HepG2 (cell line): ENCODE measurements at regions not wholly inside any gene's neighbourhood (a gene's known extent, or its start where the extent isn't known, plus 50 kb on each side); places are given as distances from the start of the nearest gene placed in this dataset.

ENCODE experiments used
- CTCF ChIP-seq: sonication (generic); formaldehyde crosslinking; IDR thresholded peaks from 2 replicates; pipeline ENCODE4 v1.5.0; 2020; ENCODE audit warnings: mild to moderate bottlenecking, missing genetic modification reagents, moderate library complexity
- GABPA ChIP-seq, 2 experiments: IDR thresholded peaks; 2 replicates each; pipeline ENCODE4 v1.6.1; 2011 to 2016; ENCODE audit warnings: low read depth in 2 of 2, low read length in 1 of 2, missing biosample characterization in 1 of 2, missing genetic modification characterization in 1 of 2
- GABPB1 ChIP-seq: IDR thresholded peaks from 2 replicates; pipeline ENCODE4 v1.6.1; 2016; ENCODE audit warnings: mild to moderate bottlenecking, missing genetic modification reagents, moderate library complexity, missing compliant biosample characterization
- NR1H2 ChIP-seq: sonication (generic); formaldehyde crosslinking; IDR thresholded peaks from 2 replicates; pipeline ENCODE4 v1.8.1; 2022; ENCODE audit warnings: low read depth, missing genetic modification reagents, borderline replicate concordance
- RAD21 ChIP-seq: fragments of 450-650 bp; formaldehyde crosslinking; IDR thresholded peaks from 2 replicates; pipeline ENCODE4 v1.5.0; 2020; ENCODE audit warnings: mild to moderate bottlenecking
- RCOR2 ChIP-seq: IDR thresholded peaks from 2 replicates; pipeline ENCODE4 v1.6.1; 2016; ENCODE audit warnings: missing biosample characterization, missing genetic modification reagents
- SPEN ChIP-seq: sonication (generic); formaldehyde crosslinking; IDR thresholded peaks from 2 replicates; pipeline ENCODE4 v1.5.1; 2020; ENCODE audit warnings: low read depth, mild to moderate bottlenecking, missing genetic modification reagents
- ZFP36L2 ChIP-seq: sonication (generic); formaldehyde crosslinking; IDR thresholded peaks from 2 replicates; pipeline ENCODE4 v1.4.0; 2020; ENCODE audit warnings: missing genetic modification reagents
- TF ChIP-seq, protein P1 (sequence below): sonication (generic); formaldehyde crosslinking; IDR thresholded peaks from 2 replicates; pipeline ENCODE4 v1.4.0; 2020; ENCODE audit warnings: missing genetic modification reagents
- TF ChIP-seq, protein P2 (sequence below): sonication (generic); formaldehyde crosslinking; IDR thresholded peaks from 2 replicates; pipeline ENCODE4 v1.4.0; 2020; ENCODE audit warnings: missing genetic modification reagents, borderline replicate concordance
- TF ChIP-seq, protein P3 (sequence below): sonication (generic); formaldehyde crosslinking; IDR thresholded peaks from 2 replicates; pipeline ENCODE4 v1.4.0; 2020; ENCODE audit warnings: missing genetic modification reagents

DNA sequence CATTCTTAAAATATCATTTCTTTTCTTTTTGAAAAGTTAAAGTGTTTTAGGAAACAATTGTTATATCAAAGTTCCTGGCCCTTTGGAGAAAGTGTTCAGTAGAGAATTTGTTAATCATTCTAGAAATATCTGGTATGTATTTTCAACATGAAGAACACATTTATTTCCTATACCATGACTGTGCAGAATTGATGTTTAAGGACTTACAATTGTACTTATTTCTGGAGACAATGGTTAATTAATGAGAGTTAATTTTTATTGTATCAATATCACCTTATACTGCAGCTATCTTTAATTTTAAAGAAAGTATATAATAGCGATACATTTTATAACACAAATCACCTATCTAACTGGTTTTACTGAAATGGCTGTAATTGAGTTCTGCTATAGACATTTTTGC lies 95.3 kb downstream of the TEX29 start:
- TF ChIP-seq, protein P1, sequence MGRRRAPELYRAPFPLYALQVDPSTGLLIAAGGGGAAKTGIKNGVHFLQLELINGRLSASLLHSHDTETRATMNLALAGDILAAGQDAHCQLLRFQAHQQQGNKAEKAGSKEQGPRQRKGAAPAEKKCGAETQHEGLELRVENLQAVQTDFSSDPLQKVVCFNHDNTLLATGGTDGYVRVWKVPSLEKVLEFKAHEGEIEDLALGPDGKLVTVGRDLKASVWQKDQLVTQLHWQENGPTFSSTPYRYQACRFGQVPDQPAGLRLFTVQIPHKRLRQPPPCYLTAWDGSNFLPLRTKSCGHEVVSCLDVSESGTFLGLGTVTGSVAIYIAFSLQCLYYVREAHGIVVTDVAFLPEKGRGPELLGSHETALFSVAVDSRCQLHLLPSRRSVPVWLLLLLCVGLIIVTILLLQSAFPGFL (CRISPR knock-in tag): no peak
- TF ChIP-seq CTCF (no peak), SPEN (CRISPR knock-in tag) (no peak), GABPB1 (no peak), GABPA (IDR thresholded peaks at IDR 0.05; ENCODE audit: low read depth, low read length) (no peak), GABPA (CRISPR knock-in tag; IDR thresholded peaks at IDR 0.05; ENCODE audit: low read depth) (no peak), ZFP36L2 (CRISPR knock-in tag) (no peak), RCOR2 (CRISPR knock-in tag) (no peak), NR1H2 (CRISPR knock-in tag) (no peak), RAD21 (CRISPR knock-in tag) (no peak)
- TF ChIP-seq, protein P2, sequence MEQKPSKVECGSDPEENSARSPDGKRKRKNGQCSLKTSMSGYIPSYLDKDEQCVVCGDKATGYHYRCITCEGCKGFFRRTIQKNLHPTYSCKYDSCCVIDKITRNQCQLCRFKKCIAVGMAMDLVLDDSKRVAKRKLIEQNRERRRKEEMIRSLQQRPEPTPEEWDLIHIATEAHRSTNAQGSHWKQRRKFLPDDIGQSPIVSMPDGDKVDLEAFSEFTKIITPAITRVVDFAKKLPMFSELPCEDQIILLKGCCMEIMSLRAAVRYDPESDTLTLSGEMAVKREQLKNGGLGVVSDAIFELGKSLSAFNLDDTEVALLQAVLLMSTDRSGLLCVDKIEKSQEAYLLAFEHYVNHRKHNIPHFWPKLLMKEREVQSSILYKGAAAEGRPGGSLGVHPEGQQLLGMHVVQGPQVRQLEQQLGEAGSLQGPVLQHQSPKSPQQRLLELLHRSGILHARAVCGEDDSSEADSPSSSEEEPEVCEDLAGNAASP: no peak
- TF ChIP-seq, protein P3, sequence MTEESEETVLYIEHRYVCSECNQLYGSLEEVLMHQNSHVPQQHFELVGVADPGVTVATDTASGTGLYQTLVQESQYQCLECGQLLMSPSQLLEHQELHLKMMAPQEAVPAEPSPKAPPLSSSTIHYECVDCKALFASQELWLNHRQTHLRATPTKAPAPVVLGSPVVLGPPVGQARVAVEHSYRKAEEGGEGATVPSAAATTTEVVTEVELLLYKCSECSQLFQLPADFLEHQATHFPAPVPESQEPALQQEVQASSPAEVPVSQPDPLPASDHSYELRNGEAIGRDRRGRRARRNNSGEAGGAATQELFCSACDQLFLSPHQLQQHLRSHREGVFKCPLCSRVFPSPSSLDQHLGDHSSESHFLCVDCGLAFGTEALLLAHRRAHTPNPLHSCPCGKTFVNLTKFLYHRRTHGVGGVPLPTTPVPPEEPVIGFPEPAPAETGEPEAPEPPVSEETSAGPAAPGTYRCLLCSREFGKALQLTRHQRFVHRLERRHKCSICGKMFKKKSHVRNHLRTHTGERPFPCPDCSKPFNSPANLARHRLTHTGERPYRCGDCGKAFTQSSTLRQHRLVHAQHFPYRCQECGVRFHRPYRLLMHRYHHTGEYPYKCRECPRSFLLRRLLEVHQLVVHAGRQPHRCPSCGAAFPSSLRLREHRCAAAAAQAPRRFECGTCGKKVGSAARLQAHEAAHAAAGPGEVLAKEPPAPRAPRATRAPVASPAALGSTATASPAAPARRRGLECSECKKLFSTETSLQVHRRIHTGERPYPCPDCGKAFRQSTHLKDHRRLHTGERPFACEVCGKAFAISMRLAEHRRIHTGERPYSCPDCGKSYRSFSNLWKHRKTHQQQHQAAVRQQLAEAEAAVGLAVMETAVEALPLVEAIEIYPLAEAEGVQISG (CRISPR knock-in tag): no peak
